HG02642 (cell line): ENCODE measurements at regions not wholly inside any gene's neighbourhood (a gene's known extent, or its start where the extent isn't known, plus 50 kb on each side); places are given as distances from the start of the nearest gene placed in this dataset.

Experiments used
- ATAC-seq: cut with Tn5 transposase; IDR thresholded peaks from one replicate; pipeline ENCODE4 v1.9.1; 2021; ENCODE audit warnings: mild to moderate bottlenecking; ENCODE audit not compliant: unreplicated experiment, poor library complexity

GRCh38 chr1:208748387-208749165, 504.4 kb upstream of the PLXNA2 start:
- no peak for ATAC-seq

GRCh38 chr1:208756339-208756981, 512.3 kb upstream of the PLXNA2 start:
- ATAC-seq, result no peak

GRCh38 chr1:208757846-208758245, 513.7 kb upstream of the PLXNA2 start:
- ATAC-seq, result no peak

- ATAC-seq, result no peak
Observed at GRCh38 chr1:208759255-208759654, 515.1 kb upstream of the PLXNA2 start.

GRCh38 chr1:208763971-208764370, 519.8 kb upstream of the PLXNA2 start:
- ATAC-seq, result no peak

- ATAC-seq, result no peak
Observed at GRCh38 chr1:208766832-208767231, 522.6 kb upstream of the PLXNA2 start.

- ATAC-seq, result no peak
Observed at GRCh38 chr1:208767816-208768215, 523.6 kb upstream of the PLXNA2 start.

GRCh38 chr1:208772891-208773290, 528.7 kb upstream of the PLXNA2 start:
- ATAC-seq, result no peak

GRCh38 chr1:208775841-208776240, 531.7 kb upstream of the PLXNA2 start:
- no peak for ATAC-seq

- no peak for ATAC-seq
Observed at GRCh38 chr1:208778417-208778816, 534.2 kb upstream of the PLXNA2 start.

- ATAC-seq, result no peak
Observed at GRCh38 chr1:208781391-208782045, 537.3 kb upstream of the PLXNA2 start.

- no peak for ATAC-seq
Observed at GRCh38 chr1:208782186-208782585, 538.0 kb upstream of the PLXNA2 start.

- no peak for ATAC-seq
Observed at GRCh38 chr1:208785629-208786028, 541.4 kb upstream of the PLXNA2 start.

GRCh38 chr1:208787219-208787618, 543.0 kb upstream of the PLXNA2 start:
- ATAC-seq, result no peak

- no peak for ATAC-seq
Observed at GRCh38 chr1:208788013-208788540, 543.9 kb upstream of the PLXNA2 start.

- no peak for ATAC-seq
Observed at GRCh38 chr1:208791456-208791855, 547.3 kb upstream of the PLXNA2 start.

GRCh38 chr1:208793861-208794345, 549.7 kb upstream of the PLXNA2 start:
- ATAC-seq, result no peak

- no peak for ATAC-seq
Observed at GRCh38 chr1:208799186-208799585, 555.0 kb upstream of the PLXNA2 start.

GRCh38 chr1:208803011-208803811, 559.0 kb upstream of the PLXNA2 start:
- ATAC-seq, result no peak

- ATAC-seq, result no peak
Observed at GRCh38 chr1:208807446-208808127, 563.4 kb upstream of the PLXNA2 start.
